ENCODE measurements at regions not wholly inside any gene's neighbourhood (a gene's known extent, or its start where the extent isn't known, plus 50 kb on each side); places are given as distances from the start of the nearest gene placed in this dataset.

- no peak for TF ChIP-seq POLR2A (IDR thresholded peaks at IDR 0.05)
- TF ChIP-seq, protein P1, sequence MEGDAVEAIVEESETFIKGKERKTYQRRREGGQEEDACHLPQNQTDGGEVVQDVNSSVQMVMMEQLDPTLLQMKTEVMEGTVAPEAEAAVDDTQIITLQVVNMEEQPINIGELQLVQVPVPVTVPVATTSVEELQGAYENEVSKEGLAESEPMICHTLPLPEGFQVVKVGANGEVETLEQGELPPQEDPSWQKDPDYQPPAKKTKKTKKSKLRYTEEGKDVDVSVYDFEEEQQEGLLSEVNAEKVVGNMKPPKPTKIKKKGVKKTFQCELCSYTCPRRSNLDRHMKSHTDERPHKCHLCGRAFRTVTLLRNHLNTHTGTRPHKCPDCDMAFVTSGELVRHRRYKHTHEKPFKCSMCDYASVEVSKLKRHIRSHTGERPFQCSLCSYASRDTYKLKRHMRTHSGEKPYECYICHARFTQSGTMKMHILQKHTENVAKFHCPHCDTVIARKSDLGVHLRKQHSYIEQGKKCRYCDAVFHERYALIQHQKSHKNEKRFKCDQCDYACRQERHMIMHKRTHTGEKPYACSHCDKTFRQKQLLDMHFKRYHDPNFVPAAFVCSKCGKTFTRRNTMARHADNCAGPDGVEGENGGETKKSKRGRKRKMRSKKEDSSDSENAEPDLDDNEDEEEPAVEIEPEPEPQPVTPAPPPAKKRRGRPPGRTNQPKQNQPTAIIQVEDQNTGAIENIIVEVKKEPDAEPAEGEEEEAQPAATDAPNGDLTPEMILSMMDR (IDR thresholded peaks at IDR 0.05): no peak
Observed at GRCh38 chr16:50446861-50447260, 78.1 kb upstream of the BRD7 start.

Data from Peyer's patch (tissue), 4 donors.